Stomach (tissue), 8 donors: ENCODE measurements at regions not wholly inside any gene's neighbourhood (a gene's known extent, or its start where the extent isn't known, plus 50 kb on each side); places are given as distances from the start of the nearest gene placed in this dataset.

Experiments used
- DNase-seq, 2 donors: peaks; one replicate each; pipeline versions ENCODE4 v3.0.0 to v3.0.0-alpha.2; 2013 to 2019
- H3K27ac ChIP-seq, 5 donors: fragments of 200-600 bp in 4 of 5; sonication (generic) in 4 of 5; one replicate each; pipeline ENCODE4 v1.5.1; 2013 to 2019; ENCODE audit warnings: mild to moderate bottlenecking in 1 of 5, moderate library complexity in 1 of 5
- H3K27me3 ChIP-seq, 3 donors: fragments of 200-600 bp; sonication (generic); one replicate each; pipeline ENCODE4 v1.5.1; 2017 to 2019; ENCODE audit warnings: mixed run types in 1 of 3
- H3K36me3 ChIP-seq, 4 donors: fragments of 200-600 bp; sonication (generic); 1 replicate in 3 of 4; 2 replicates in 1 of 4; pipeline ENCODE4 v1.5.1; 2016 to 2019
- H3K4me1 ChIP-seq, 4 donors: fragments of 200-600 bp; sonication (generic); one replicate each; pipeline ENCODE4 v1.5.1; 2016 to 2019
- H3K4me3 ChIP-seq, 4 donors: fragments of 200-600 bp; sonication (generic) in 3 of 4; one replicate each; pipeline ENCODE4 v1.5.1; 2016 to 2019; ENCODE audit warnings: mild to moderate bottlenecking in 1 of 4
- H3K9me3 ChIP-seq, 4 donors: fragments of 200-600 bp; sonication (generic); one replicate each; pipeline ENCODE4 v1.5.1; 2016 to 2019
- EP300 ChIP-seq: sonication (generic); formaldehyde crosslinking; IDR thresholded peaks from one replicate; pipeline ENCODE4 v1.6.1; 2017; ENCODE audit warnings: antibody characterized with exemption
- POLR2A ChIP-seq, 4 donors: fragments of 450-650 bp; IDR thresholded peaks; one replicate each; pipeline ENCODE4 v1.6.1; 2016; ENCODE audit warnings: antibody characterized with exemption in 4 of 4, control low read depth in 2 of 4, mild to moderate bottlenecking in 1 of 4, moderate library complexity in 1 of 4
- POLR2AphosphoS5 ChIP-seq, 3 donors: sonication (generic); formaldehyde crosslinking; IDR thresholded peaks; one replicate each; pipeline ENCODE4 v1.6.1; 2016; ENCODE audit warnings: antibody characterized with exemption in 3 of 3
- whole genome bisulfite sequencing, 5 donors: extraction: QIAGEN DNeasy Blood & Tissue Kit in 3 of 5; methylation state at CpG; one replicate each; pipeline versions ENCODE4 v1.1.5 to v1.1.7; 2013 to 2018; 5-methylcytosine and 5-hydroxymethylcytosine counted together
- intact Hi-C: fragments of 100-400 bp; cut with DNase I; formaldehyde crosslinking; loops from one replicate; pipeline ENCODE4 v1.15.1; 2023; ENCODE audit warnings: low total_unique reads
- TF ChIP-seq, protein P1 (sequence below), 7 experiments: fragments of 450-650 bp in 4 of 7; fragments of 200-600 bp in 3 of 7; sonication (generic) in 3 of 7; IDR thresholded peaks; one replicate each; pipeline ENCODE4 v1.5.1; 2016 to 2019; ENCODE audit warnings: antibody characterized with exemption in 7 of 7, control low read depth in 2 of 7, mild to moderate bottlenecking in 1 of 7
- donor health status: healthy with polysubstance abuse.
- donor health status: Bipolar disorder and iron deficiency.
- donor health status: healthy.

DNA sequence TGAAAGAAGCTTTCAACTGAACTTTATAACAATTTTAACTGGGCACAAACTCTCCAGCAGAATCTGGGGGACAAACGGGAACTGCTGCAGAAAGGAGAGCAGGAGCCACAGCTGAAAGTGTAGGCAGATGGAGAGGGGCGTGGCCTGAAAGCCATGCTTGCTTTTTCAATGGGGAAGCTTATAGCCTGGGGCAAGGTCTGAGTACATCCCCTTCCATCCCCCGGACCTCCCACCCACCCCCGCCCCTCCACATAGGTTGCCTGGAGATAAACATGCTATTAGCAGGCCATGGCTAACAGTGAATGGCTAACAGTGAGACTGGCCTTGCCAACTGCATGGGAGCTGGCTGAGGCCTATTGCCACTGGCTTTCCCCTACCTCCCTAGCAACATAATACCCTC, 317.9 kb upstream of the TANK start:
- TF ChIP-seq EP300, result no peak
- no peak for TF ChIP-seq POLR2A (IDR thresholded peaks at IDR 0.05)
- TF ChIP-seq, protein P1, sequence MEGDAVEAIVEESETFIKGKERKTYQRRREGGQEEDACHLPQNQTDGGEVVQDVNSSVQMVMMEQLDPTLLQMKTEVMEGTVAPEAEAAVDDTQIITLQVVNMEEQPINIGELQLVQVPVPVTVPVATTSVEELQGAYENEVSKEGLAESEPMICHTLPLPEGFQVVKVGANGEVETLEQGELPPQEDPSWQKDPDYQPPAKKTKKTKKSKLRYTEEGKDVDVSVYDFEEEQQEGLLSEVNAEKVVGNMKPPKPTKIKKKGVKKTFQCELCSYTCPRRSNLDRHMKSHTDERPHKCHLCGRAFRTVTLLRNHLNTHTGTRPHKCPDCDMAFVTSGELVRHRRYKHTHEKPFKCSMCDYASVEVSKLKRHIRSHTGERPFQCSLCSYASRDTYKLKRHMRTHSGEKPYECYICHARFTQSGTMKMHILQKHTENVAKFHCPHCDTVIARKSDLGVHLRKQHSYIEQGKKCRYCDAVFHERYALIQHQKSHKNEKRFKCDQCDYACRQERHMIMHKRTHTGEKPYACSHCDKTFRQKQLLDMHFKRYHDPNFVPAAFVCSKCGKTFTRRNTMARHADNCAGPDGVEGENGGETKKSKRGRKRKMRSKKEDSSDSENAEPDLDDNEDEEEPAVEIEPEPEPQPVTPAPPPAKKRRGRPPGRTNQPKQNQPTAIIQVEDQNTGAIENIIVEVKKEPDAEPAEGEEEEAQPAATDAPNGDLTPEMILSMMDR (IDR thresholded peaks at IDR 0.05), result no peak
- TF ChIP-seq POLR2AphosphoS5 (IDR thresholded peaks at IDR 0.05), result no peak
- Histone ChIP-seq H3K4me3 (no peak overlapping the region), H3K27ac (no peak overlapping the region), H3K9me3 (peaks cover 0 to 22% (median 15%) of the 10 kb centered on the region in 4 donors), H3K36me3 (no peaks in the 10 kb centered on the region), H3K27me3 (no peaks in the 10 kb centered on the region), H3K4me1 (peaks cover 0 to under 1% (median 0%) of the 10 kb centered on the region in 4 donors)
- intact Hi-C loops, result no loop called here
- no peak for DNase-seq
- WGBS, 5 donors, result 77 to 95% (median 92%) methylated on average over 4 of the region's 4 CpGs

DNA sequence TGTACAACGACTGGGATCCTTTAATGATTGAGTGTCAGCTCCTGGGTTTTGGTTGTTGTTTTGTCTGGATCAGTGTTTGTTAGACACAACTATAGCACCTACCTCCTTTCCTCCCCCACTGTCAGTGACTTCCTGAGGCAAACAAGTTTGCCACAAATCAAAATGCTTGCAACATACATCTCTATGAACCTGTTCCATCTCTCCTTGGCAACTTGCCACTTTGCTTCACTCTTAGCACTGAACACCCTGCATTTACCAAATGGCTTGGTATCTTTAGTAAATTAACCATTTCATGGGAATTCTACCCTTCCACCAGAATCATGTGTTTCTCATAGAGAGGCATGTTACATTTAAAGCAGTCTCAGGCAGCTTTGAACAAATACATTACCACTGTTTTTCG, 301.1 kb upstream of the TANK start:
- no peaks in the 10 kb centered on the region for H3K9me3 ChIP-seq
- H3K4me3 ChIP-seq, result no peak overlapping the region
- DNase-seq, result peak in 1 of 2 donors; percentile 59
- no peaks in the 10 kb centered on the region for H3K27me3 ChIP-seq
- TF ChIP-seq, protein P1 (IDR thresholded peaks at IDR 0.05), result no peak
- TF ChIP-seq EP300, result no peak
- TF ChIP-seq POLR2AphosphoS5 (IDR thresholded peaks at IDR 0.05), result no peak
- no peak for TF ChIP-seq POLR2A (IDR thresholded peaks at IDR 0.05)
- no peaks in the 10 kb centered on the region for H3K4me1 ChIP-seq
- H3K36me3 ChIP-seq, result no peaks in the 10 kb centered on the region
- intact Hi-C loops, result no loop called here
- 35 to 51% (median 44%) methylated on average over 2 of the region's 2 CpGs for WGBS, 5 donors
- H3K27ac ChIP-seq, result no peak overlapping the region

DNA sequence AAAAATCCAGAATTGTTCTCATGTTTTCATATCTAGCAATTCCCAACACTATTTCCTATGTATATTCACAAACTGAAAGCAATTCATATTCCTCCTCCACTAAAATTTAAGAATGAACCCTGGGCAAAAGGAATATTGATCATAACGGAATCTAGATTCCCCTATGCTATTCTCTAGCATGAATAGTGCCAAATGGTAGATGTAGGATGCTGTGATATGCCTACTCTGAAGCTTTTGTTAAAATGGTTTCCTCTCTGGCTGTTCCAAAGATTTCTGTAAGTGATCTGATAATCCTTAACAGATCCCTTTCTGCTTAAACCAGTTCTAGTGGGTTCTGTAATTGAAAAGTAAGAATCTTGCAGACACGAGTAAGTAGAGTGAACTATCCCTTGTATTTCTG, 298.0 kb upstream of the TANK start:
- no peak for DNase-seq
- Histone ChIP-seq H3K4me1 (no peaks in the 10 kb centered on the region), H3K4me3 (no peak overlapping the region), H3K27me3 (no peaks in the 10 kb centered on the region), H3K27ac (no peak overlapping the region), H3K9me3 (no peaks in the 10 kb centered on the region), H3K36me3 (no peaks in the 10 kb centered on the region)
- TF ChIP-seq, protein P1 (IDR thresholded peaks at IDR 0.05), result no peak
- no peak for TF ChIP-seq EP300
- TF ChIP-seq POLR2AphosphoS5 (IDR thresholded peaks at IDR 0.05), result no peak
- no peak for TF ChIP-seq POLR2A (IDR thresholded peaks at IDR 0.05)
- intact Hi-C loops, result no loop called here
- 66 to 86% (median 76%) methylated on average over 2 of the region's 2 CpGs for WGBS, 5 donors

DNA sequence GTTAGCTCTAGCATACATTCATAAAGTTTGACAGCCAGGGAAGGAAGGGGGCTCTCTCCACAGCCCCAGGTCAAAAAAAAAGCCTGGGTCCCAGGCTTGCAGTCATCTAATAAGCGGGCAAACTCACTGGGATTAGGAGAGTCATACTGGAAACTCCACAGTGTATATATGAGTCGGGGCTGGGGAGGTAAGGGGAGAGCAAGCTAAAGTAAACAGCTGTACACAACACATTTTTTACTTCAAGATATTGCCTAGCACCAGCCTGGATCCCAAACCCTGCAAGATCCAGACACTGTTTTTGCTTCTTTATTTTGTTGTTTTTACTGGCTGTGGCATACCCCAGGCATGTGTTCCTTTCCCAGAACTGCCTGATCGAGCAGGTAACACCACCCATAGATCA, 291.3 kb upstream of the TANK start:
- no peaks in the 10 kb centered on the region for H3K27me3 ChIP-seq
- 55 to 80% (median 66%) methylated on average over 3 of the region's 3 CpGs for WGBS, 5 donors
- H3K9me3 ChIP-seq, result no peaks in the 10 kb centered on the region
- peaks cover 0 to 5% (median 0%) of the 10 kb centered on the region in 4 donors for H3K4me1 ChIP-seq
- H3K27ac ChIP-seq, result peak overlapping the region in 3 of 5 donors; percentile 25 to 59 (median 43)
- intact Hi-C loops, result no loop called here
- H3K4me3 ChIP-seq, result no peak overlapping the region
- H3K36me3 ChIP-seq, result no peaks in the 10 kb centered on the region
- DNase-seq, result no peak
- no peak for TF ChIP-seq POLR2A (IDR thresholded peaks at IDR 0.05)
- TF ChIP-seq EP300, result no peak
- TF ChIP-seq, protein P1 (IDR thresholded peaks at IDR 0.05), result no peak
- no peak for TF ChIP-seq POLR2AphosphoS5 (IDR thresholded peaks at IDR 0.05)
